ENCODE measurements at regions not wholly inside any gene's neighbourhood (a gene's known extent, or its start where the extent isn't known, plus 50 kb on each side); places are given as distances from the start of the nearest gene placed in this dataset.

DNA sequence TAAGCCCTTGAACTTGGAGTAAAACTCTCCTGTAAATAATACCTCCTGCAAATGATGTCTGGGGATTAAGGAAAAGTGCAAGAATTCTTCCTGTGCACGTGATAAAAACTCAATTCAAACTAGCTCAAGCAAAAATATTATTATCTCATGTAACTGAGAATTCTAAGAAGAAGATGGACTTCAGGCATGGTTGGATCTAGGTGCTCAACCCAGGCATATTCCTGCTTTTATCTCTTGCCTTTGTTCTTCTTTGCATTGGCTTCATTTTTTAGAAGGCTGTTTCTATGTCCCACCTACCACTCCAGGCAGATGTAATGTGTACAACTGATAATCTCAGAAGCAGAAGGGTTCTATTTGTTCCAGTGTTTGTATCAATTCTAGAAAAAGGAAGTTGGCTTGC is 95.8 kb downstream of the DACT2 start:
- Mint-ChIP-seq H3K4me1 (no peaks in the 10 kb centered on the region), H3K4me3 (no peak overlapping the region), H3K9me3 (no peaks in the 10 kb centered on the region), H3K27ac (ENCODE audit: low read depth) (no peak overlapping the region), H3K36me3 (ENCODE audit: insufficient read depth) (peaks cover 1% of the 10 kb centered on the region), H3K27me3 (peaks cover 20% of the 10 kb centered on the region)
- DNase-seq (ENCODE audit: low spot score in 2 of 2) (no peak), ATAC-seq (replicated peaks; ENCODE audit: extremely low read depth, poor library complexity, severe bottlenecking) (no peak)

DNA sequence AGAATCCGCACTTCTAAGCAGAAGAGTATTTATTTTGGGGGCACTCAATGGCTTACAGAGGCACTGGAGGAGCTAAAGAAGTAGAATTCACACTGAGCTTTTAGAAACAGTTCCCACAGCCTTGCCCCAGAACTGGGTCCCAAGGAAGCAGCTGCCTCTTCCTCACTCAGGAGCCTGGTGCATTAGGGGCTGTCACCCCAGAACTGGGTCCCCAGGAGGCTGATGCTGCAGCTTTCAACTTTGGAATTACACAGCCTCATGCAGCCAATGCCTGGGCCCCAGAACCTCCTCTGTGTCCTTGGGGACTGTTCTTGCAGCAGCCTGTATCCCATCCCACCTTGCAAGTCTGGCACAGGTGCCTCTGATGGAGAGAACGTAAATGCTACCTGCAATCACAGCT is 96.4 kb downstream of the DACT2 start:
- DNase-seq (ENCODE audit: low spot score in 2 of 2) (no peak), ATAC-seq (replicated peaks; ENCODE audit: extremely low read depth, poor library complexity, severe bottlenecking) (no peak)
- H3K9me3 Mint-ChIP-seq = no peaks in the 10 kb centered on the region
- H3K27ac Mint-ChIP-seq (ENCODE audit: low read depth) = no peak overlapping the region
- H3K36me3 Mint-ChIP-seq (ENCODE audit: insufficient read depth) = peaks cover 1% of the 10 kb centered on the region
- peaks cover 20% of the 10 kb centered on the region for H3K27me3 Mint-ChIP-seq
- H3K4me1 Mint-ChIP-seq = no peaks in the 10 kb centered on the region
- H3K4me3 Mint-ChIP-seq = no peak overlapping the region

DNA sequence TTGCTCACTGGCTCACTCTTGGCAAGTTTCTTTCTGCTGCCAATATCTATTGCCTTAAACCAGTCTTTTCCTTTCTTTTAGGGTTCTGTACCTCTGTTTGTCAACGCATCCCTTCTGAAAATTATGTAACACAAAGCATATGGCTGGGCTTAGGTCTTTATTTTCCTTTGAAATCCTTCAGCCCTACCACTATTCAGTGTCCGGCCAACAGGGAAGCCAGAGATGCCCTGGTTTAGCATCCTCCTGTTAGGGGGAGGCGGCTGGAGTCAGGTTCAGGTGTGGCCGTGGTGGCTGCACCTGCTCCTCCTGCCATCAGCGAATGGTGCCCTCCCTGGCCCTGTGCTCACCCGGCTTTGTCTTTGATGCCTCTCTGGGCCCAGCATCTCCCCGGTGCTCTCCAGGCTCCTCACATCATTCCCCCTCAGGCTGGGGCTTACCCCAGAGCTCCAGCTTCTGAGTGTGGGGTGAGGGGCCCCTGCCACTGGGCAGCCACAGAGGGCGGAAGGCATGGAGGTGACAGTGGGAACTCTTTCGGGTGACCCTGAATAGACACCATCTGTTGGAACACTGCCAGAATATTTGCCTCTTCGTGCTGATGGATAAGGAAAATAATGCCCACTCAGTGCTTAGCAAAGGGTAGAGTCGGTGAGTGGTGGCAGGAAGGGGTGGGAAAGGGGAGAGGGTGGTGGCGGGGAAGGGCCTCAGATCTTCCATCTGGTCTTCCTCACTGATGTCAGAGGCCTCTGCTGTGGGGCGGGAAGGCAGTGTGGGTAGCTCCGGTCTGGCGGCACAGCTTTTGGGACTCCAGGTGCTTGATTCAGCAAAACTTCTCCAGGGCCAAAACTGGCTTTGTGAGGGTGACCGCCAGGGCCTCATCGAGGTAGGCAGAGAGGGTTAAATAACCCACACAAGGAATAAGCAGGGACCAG is 97.2 kb downstream of the DACT2 start:
- DNase-seq (ENCODE audit: low spot score in 2 of 2) = no peak
- Mint-ChIP-seq H3K9me3 (no peaks in the 10 kb centered on the region), H3K4me1 (no peaks in the 10 kb centered on the region), H3K4me3 (no peak overlapping the region), H3K27ac (ENCODE audit: low read depth) (no peak overlapping the region), H3K27me3 (peaks cover 27% of the 10 kb centered on the region), H3K36me3 (ENCODE audit: insufficient read depth) (peaks cover 1% of the 10 kb centered on the region)
- no peak for ATAC-seq (replicated peaks; ENCODE audit: extremely low read depth, poor library complexity, severe bottlenecking)

DNA sequence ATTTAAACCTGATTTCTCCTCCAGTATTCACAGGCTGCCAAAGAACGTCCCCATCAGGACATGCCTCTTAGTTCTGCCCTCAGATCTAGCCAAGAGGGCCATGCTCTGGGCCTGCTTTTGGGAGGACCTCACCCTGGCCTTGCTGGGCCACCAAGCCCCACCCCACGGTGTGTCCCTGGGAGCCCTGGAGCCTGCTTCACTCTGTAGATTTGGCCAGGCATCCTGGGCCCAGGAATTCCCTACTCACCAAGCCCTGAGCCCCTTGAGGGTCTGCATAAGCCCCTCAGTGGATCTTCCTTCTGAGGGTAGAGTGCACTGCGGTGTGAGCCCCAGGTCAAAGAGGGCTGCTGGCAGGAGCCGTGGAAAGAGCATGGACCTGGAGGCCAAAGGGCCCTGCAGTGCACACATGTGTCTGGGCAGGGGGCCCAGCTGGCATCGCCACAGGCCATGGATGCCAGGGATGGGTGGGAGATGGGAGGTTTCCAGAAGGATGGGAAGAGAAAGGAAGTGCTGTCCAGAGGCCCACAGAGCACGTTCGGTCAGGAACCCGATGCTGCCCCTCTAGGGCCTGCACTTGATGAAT is 98.0 kb downstream of the DACT2 start:
- Mint-ChIP-seq H3K4me3 (no peak overlapping the region), H3K27me3 (peaks cover 24% of the 10 kb centered on the region), H3K27ac (ENCODE audit: low read depth) (no peak overlapping the region), H3K36me3 (ENCODE audit: insufficient read depth) (peaks cover 1% of the 10 kb centered on the region), H3K4me1 (no peaks in the 10 kb centered on the region), H3K9me3 (no peaks in the 10 kb centered on the region)
- ATAC-seq (replicated peaks; ENCODE audit: extremely low read depth, poor library complexity, severe bottlenecking) (no peak), DNase-seq (ENCODE audit: low spot score in 2 of 2) (no peak)

DNA sequence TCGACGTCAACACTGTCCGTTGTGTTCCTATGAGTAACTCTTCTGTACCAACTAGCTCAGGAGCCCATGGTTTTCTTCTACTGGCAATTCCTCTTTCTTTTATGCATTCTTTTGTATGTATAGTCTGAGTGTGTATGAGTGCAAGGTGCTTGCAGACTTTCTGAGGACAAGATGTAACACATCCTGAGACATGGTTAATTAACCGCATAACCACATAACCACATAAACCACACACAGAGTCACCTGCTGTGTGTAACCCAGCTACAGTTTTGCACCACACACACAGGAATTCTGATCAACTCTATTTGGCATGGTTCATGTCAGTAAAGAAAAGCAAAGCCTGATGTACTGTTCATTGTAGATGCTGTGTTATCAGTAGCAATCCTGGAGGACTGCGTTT is 98.6 kb downstream of the DACT2 start:
- Mint-ChIP-seq H3K36me3 (ENCODE audit: insufficient read depth) (peaks cover 1% of the 10 kb centered on the region), H3K27me3 (peaks cover 25% of the 10 kb centered on the region), H3K4me1 (no peaks in the 10 kb centered on the region), H3K27ac (ENCODE audit: low read depth) (no peak overlapping the region), H3K9me3 (no peaks in the 10 kb centered on the region), H3K4me3 (no peak overlapping the region)
- DNase-seq (ENCODE audit: low spot score in 2 of 2) (no peak), ATAC-seq (replicated peaks; ENCODE audit: extremely low read depth, poor library complexity, severe bottlenecking) (no peak)

DNA sequence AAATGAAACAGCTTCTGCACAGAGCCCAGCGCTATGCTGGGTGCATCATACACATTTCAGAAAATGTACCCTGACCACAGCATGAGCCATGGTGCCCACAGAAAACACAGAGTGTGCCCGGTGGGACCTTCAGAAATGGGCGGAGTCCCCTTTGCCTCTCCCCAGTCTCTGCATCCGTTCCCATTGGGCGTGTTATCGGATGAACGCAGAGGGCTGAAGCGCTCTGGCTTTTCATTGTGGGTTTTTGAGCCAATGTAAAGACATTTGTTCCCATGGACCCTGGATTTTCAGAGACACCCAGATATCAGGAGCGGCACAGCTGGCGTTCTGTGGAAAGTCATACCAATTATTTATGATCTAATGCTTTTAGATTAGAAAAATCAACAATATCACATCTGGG is 99.8 kb downstream of the DACT2 start:
- no peak for DNase-seq (ENCODE audit: low spot score in 2 of 2)
- H3K36me3 Mint-ChIP-seq (ENCODE audit: insufficient read depth) = peaks cover 1% of the 10 kb centered on the region
- H3K4me1 Mint-ChIP-seq = no peaks in the 10 kb centered on the region
- H3K4me3 Mint-ChIP-seq = no peak overlapping the region
- H3K27ac Mint-ChIP-seq (ENCODE audit: low read depth) = no peak overlapping the region
- no peak for ATAC-seq (replicated peaks; ENCODE audit: extremely low read depth, poor library complexity, severe bottlenecking)
- H3K27me3 Mint-ChIP-seq = peaks cover 36% of the 10 kb centered on the region
- no peaks in the 10 kb centered on the region for H3K9me3 Mint-ChIP-seq

DNA sequence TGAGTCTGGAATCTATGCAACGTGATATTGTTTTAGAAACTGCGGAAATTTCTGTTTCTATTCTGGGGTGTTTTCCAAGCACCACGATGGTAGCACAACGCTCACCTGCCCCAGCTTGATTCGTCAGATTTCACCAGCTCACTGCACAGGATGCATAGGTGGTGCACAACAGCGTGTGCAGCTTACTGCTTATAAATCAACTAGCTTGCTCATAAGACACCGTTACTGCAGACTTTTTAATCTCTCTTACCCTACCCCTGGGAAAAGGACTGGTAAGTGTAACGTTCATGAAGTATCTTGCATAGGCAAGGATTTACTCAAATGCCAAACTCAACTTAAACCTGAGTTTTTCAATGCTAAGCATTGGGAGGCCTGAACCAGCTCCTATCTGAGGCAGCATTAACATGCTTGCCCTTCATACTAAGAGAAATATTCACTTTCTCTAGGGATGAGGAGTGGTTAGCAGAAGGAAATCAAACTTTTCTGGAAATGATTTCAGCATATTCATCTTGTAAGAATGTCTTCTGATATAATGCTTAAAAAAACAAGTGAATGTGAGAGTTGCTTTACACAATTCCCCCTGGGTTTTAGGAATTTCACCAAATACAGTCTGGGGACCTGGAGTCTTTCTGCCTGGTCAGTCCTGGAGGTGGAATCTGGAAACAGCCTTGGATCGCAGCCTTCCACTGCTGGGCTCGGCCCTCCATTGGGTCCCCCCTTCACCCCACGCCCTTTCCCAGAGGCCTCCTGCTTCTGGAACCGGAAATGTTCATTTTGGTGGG is 100.6 kb downstream of the DACT2 start:
- ATAC-seq (replicated peaks; ENCODE audit: extremely low read depth, poor library complexity, severe bottlenecking) (no peak), DNase-seq (ENCODE audit: low spot score in 2 of 2) (no peak)
- Mint-ChIP-seq H3K36me3 (ENCODE audit: insufficient read depth) (peaks cover 1% of the 10 kb centered on the region), H3K9me3 (no peaks in the 10 kb centered on the region), H3K27ac (ENCODE audit: low read depth) (no peak overlapping the region), H3K27me3 (peaks cover 37% of the 10 kb centered on the region), H3K4me3 (no peak overlapping the region), H3K4me1 (no peaks in the 10 kb centered on the region)

GRCh38 chr6:168217880-168218537 is 101.6 kb downstream of the DACT2 start:
- Mint-ChIP-seq H3K9me3 (no peaks in the 10 kb centered on the region), H3K36me3 (ENCODE audit: insufficient read depth) (peaks cover 1% of the 10 kb centered on the region), H3K4me1 (no peaks in the 10 kb centered on the region), H3K4me3 (no peak overlapping the region), H3K27ac (ENCODE audit: low read depth) (peak overlapping the region; percentile 55), H3K27me3 (peaks cover 37% of the 10 kb centered on the region)
- no peak for ATAC-seq (replicated peaks; ENCODE audit: extremely low read depth, poor library complexity, severe bottlenecking)
- DNase-seq (ENCODE audit: low spot score in 2 of 2) = no peak

DNA sequence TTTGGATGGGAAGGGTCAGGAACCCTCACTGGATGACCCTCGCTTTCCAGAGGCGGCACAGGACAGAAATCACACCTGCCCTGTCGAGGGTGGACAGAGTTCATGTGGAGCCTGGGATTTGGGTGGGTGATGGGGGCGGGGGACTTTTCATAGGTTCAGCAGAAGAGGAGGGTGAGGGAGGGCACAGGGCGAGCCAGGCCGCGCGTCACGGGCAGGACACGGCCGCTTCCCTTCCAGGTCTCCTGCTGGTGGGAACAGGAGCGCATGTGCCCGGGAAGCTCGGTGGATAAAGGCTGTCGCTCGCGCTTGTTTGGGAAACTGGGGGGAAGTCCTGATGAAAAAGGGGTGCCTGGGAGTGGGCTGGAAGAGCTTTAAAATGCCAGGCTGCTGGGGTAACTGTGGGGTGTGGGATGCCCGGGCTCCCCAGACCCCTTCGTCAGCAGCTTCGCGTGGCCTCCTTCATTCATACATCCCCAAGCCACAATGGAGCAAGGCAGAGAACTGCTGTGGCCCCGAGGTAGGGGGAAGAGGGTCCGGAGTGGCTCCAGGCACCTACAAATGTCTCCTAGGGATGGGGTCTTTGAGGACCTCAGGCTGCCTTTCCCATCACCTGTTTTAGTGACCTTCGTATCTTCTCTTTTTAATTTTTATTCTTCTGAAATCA is 102.2 kb downstream of the DACT2 start:
- peak overlapping the region; percentile 55 for H3K27ac Mint-ChIP-seq (ENCODE audit: low read depth)
- peaks cover 32% of the 10 kb centered on the region for H3K27me3 Mint-ChIP-seq
- no peaks in the 10 kb centered on the region for H3K4me1 Mint-ChIP-seq
- H3K4me3 Mint-ChIP-seq = no peak overlapping the region
- ATAC-seq (replicated peaks; ENCODE audit: extremely low read depth, poor library complexity, severe bottlenecking) = no peak
- H3K9me3 Mint-ChIP-seq = no peaks in the 10 kb centered on the region
- H3K36me3 Mint-ChIP-seq (ENCODE audit: insufficient read depth) = peaks cover 1% of the 10 kb centered on the region
- no peak for DNase-seq (ENCODE audit: low spot score in 2 of 2)

- H3K27me3 Mint-ChIP-seq = peaks cover 28% of the 10 kb centered on the region
- DNase-seq (ENCODE audit: low spot score in 2 of 2) = no peak
- no peaks in the 10 kb centered on the region for H3K9me3 Mint-ChIP-seq
- H3K4me1 Mint-ChIP-seq = no peaks in the 10 kb centered on the region
- H3K27ac Mint-ChIP-seq (ENCODE audit: low read depth) = no peak overlapping the region
- no peak for ATAC-seq (replicated peaks; ENCODE audit: extremely low read depth, poor library complexity, severe bottlenecking)
- peaks cover 1% of the 10 kb centered on the region for H3K36me3 Mint-ChIP-seq (ENCODE audit: insufficient read depth)
- H3K4me3 Mint-ChIP-seq = no peak overlapping the region
These were observed 102.8 kb downstream of the DACT2 start for GRCh38 chr6:168216751-168217191.

DNA sequence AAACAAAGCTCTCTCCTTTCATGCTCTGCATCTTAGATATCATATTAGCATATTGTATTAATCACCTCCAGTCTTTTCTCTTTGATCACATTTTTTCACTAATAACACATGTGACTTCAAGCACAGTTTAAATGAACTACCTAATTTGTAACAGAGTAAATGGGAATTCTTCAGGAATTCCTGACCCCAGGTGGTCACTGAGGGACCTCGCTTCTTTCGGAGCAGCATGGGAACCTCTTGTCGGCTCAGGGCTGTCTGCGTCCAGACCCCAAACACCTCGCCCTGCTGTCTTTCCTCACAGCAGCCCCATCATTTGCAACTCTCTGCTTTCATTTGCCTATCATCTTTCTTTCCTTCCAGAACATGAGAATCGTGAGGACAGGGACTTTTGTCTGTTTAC is 103.5 kb downstream of the DACT2 start:
- no peak for ATAC-seq (replicated peaks; ENCODE audit: extremely low read depth, poor library complexity, severe bottlenecking)
- no peaks in the 10 kb centered on the region for H3K9me3 Mint-ChIP-seq
- H3K4me1 Mint-ChIP-seq = no peaks in the 10 kb centered on the region
- no peak for DNase-seq (ENCODE audit: low spot score in 2 of 2)
- no peak overlapping the region for H3K4me3 Mint-ChIP-seq
- H3K27ac Mint-ChIP-seq (ENCODE audit: low read depth) = no peak overlapping the region
- H3K36me3 Mint-ChIP-seq (ENCODE audit: insufficient read depth) = peaks cover under 1% of the 10 kb centered on the region
- H3K27me3 Mint-ChIP-seq = peaks cover 28% of the 10 kb centered on the region
